Smooth muscle cell (in vitro differentiated cells): ENCODE measurements at regions not wholly inside any gene's neighbourhood (a gene's known extent, or its start where the extent isn't known, plus 50 kb on each side); places are given as distances from the start of the nearest gene placed in this dataset.

Experiments used
- DNase-seq: peaks from one replicate; lab custom pipeline; 2025; ENCODE audit not compliant: unreplicated experiment; lab: John Stamatoyannopoulos, UW
- H2AFZ ChIP-seq: fragments of 200-600 bp; sonication (generic); 2 replicates; pipeline ENCODE4 v1.6.0; 2016; ENCODE audit warnings: antibody characterized with exemption, low read depth, mild to moderate bottlenecking
- H3F3A ChIP-seq: fragments of 200-600 bp; sonication (generic); 2 replicates; pipeline ENCODE4 v1.6.0; 2017; ENCODE audit warnings: antibody characterized with exemption, low read depth
- H3K27ac ChIP-seq: fragments of 200-600 bp; sonication (generic); 2 replicates; pipeline ENCODE4 v1.5.1; 2016; ENCODE audit warnings: low read depth, mild to moderate bottlenecking
- H3K27me3 ChIP-seq: fragments of 200-600 bp; sonication (generic); 2 replicates; pipeline ENCODE4 v1.6.1; 2016; ENCODE audit warnings: low read depth, mild to moderate bottlenecking
- H3K36me3 ChIP-seq: fragments of 200-600 bp; sonication (generic); 2 replicates; pipeline ENCODE4 v1.5.1; 2016; ENCODE audit warnings: low read depth
- H3K4me1 ChIP-seq: fragments of 200-600 bp; sonication (generic); 2 replicates; pipeline ENCODE4 v1.5.1; 2016; ENCODE audit warnings: low read depth
- H3K4me2 ChIP-seq: fragments of 200-600 bp; sonication (generic); 2 replicates; pipeline ENCODE4 v1.6.0; 2016; ENCODE audit warnings: mild to moderate bottlenecking
- H3K4me3 ChIP-seq: fragments of 200-600 bp; sonication (generic); 2 replicates; pipeline ENCODE4 v1.5.1; 2016; ENCODE audit warnings: mild to moderate bottlenecking
- H3K79me2 ChIP-seq: fragments of 200-600 bp; sonication (generic); 2 replicates; pipeline ENCODE4 v1.6.0; 2016; ENCODE audit warnings: low read depth, mild to moderate bottlenecking
- H3K9ac ChIP-seq: fragments of 200-600 bp; sonication (generic); 2 replicates; pipeline ENCODE4 v1.6.0; 2016; ENCODE audit warnings: low read depth
- H3K9me3 ChIP-seq: fragments of 200-600 bp; sonication (generic); replicated peaks from 2 replicates; pipeline ENCODE4 v1.5.1; 2016; ENCODE audit warnings: low read depth
- H4K20me1 ChIP-seq: fragments of 200-600 bp; sonication (generic); 2 replicates; pipeline ENCODE4 v1.6.0; 2016; ENCODE audit warnings: low read depth
- CTCF ChIP-seq: fragments of 200-600 bp; sonication (generic); IDR thresholded peaks from 2 replicates; pipeline ENCODE4 v1.5.1; 2017; ENCODE audit warnings: borderline replicate concordance, mild to moderate bottlenecking, antibody characterized with exemption; ENCODE audit not compliant: insufficient read depth, poor library complexity, severe bottlenecking
- WGBS: methylation state at CpG from one replicate; pipeline ENCODE4 v1.1.7; 2016; ENCODE audit warnings: low lambda C conversion rate; 5-methylcytosine and 5-hydroxymethylcytosine counted together

DNA sequence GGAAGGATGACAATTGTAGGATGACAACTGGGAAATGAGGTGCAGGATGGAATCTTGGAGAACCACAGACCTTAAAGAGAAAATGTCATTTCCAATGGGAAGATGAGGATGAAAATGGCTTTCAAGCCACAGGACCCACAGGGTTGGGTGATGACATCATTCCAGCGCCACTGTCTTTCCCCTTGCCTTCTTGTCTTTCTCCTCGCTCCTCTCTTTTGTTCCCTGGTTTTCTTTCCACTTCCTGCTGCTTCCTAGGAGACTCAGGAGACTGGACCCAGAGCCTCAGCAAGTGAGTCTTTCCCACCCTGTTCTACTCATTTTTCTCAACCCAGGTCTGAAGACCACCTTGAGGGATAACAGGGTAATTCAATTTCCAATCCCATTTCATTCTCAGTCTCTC, 548.8 kb downstream of the FGF9 start:
- no peak overlapping the region for H3K9ac ChIP-seq
- H3K36me3 ChIP-seq, result no peaks in the 10 kb centered on the region
- H3F3A ChIP-seq, result no peaks in the 10 kb centered on the region
- H3K79me2 ChIP-seq, result no peaks in the 10 kb centered on the region
- H3K4me1 ChIP-seq, result peaks cover 12% of the 10 kb centered on the region
- TF ChIP-seq CTCF, result no peak
- H3K27ac ChIP-seq, result no peak overlapping the region
- H3K9me3 ChIP-seq, result no peaks in the 10 kb centered on the region
- H3K4me3 ChIP-seq, result no peak overlapping the region
- H3K4me2 ChIP-seq, result no peak overlapping the region
- H4K20me1 ChIP-seq, result no peaks in the 10 kb centered on the region
- H2AFZ ChIP-seq, result no peak overlapping the region
- DNase-seq, result no peak
- H3K27me3 ChIP-seq, result no peaks in the 10 kb centered on the region
- WGBS, result 89% methylated on average over 2 of the region's 2 CpGs

- Histone ChIP-seq H3K9me3 (no peaks in the 10 kb centered on the region), H4K20me1 (no peaks in the 10 kb centered on the region), H2AFZ (no peak overlapping the region), H3K9ac (no peak overlapping the region), H3K36me3 (no peaks in the 10 kb centered on the region), H3K4me2 (peak overlapping the region; percentile 64), H3F3A (no peaks in the 10 kb centered on the region), H3K4me1 (peaks cover 12% of the 10 kb centered on the region), H3K27ac (no peak overlapping the region), H3K79me2 (no peaks in the 10 kb centered on the region), H3K4me3 (no peak overlapping the region), H3K27me3 (no peaks in the 10 kb centered on the region)
- no peak for TF ChIP-seq CTCF
- 68% methylated on average over 17 of the region's 17 CpGs for WGBS
- DNase-seq, result no peak
These were observed 549.6 kb downstream of the FGF9 start for GRCh38 chr13:22220151-22221135.

DNA sequence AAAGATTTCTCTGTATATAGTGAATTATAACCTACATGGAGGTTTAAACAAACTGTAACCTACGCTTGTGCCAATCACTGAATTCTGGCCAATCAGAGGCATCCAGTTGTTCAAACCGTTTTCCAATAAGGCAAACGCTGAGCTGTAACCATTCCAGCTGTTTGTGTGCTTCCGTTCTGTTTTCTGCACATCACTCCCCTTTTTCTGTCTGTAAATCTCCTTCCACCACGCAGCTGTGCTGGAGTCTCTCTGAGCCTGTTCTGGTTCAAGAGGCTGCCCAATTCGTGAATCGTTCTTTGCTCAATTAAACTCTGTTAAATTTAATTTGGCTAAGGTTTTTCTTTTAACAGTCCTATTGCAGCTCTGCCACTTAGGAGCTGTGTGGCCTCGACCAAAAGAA, 552.5 kb downstream of the FGF9 start:
- Histone ChIP-seq H2AFZ (no peak overlapping the region), H3F3A (no peaks in the 10 kb centered on the region), H3K4me3 (no peak overlapping the region), H3K4me1 (peaks cover 12% of the 10 kb centered on the region), H3K9me3 (no peaks in the 10 kb centered on the region), H3K79me2 (no peaks in the 10 kb centered on the region), H4K20me1 (no peaks in the 10 kb centered on the region), H3K27me3 (no peaks in the 10 kb centered on the region), H3K27ac (no peak overlapping the region), H3K4me2 (no peak overlapping the region), H3K9ac (no peak overlapping the region), H3K36me3 (no peaks in the 10 kb centered on the region)
- DNase-seq, result no peak
- TF ChIP-seq CTCF, result no peak
- WGBS, result 89% methylated on average over 8 of the region's 8 CpGs
